ENCODE measurements at regions not wholly inside any gene's neighbourhood (a gene's known extent, or its start where the extent isn't known, plus 50 kb on each side); places are given as distances from the start of the nearest gene placed in this dataset.
"Not testable (repeated sequence)": the region's sequence is repeated elsewhere in the genome, so short reads cannot be mapped to it uniquely, and the experiment has no call there.

DNA sequence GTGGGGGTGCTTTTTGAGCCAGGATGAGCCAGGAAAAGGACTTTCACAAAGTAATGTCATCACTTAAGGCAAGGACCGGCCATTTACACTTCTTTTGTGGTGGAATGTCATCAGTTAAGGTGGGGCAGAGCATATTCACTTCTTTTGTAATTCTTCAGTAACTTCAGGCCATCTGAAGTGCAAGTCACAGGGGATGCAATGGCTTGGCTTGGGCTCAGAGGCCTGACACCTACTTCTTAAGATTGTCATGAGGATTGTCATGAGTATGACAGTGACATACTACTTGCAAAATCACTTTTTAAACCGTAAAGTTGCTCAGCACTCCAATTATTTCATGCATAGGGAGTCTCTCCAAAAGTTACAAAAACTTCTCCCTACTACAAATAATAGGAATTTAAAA lies 114.4 kb upstream of the CACHD1 start:
- TF ChIP-seq, protein P1, sequence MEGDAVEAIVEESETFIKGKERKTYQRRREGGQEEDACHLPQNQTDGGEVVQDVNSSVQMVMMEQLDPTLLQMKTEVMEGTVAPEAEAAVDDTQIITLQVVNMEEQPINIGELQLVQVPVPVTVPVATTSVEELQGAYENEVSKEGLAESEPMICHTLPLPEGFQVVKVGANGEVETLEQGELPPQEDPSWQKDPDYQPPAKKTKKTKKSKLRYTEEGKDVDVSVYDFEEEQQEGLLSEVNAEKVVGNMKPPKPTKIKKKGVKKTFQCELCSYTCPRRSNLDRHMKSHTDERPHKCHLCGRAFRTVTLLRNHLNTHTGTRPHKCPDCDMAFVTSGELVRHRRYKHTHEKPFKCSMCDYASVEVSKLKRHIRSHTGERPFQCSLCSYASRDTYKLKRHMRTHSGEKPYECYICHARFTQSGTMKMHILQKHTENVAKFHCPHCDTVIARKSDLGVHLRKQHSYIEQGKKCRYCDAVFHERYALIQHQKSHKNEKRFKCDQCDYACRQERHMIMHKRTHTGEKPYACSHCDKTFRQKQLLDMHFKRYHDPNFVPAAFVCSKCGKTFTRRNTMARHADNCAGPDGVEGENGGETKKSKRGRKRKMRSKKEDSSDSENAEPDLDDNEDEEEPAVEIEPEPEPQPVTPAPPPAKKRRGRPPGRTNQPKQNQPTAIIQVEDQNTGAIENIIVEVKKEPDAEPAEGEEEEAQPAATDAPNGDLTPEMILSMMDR (IDR thresholded peaks at IDR 0.05; ENCODE audit: insufficient read depth, low read length): not testable (repeated sequence)
- TF ChIP-seq GABPA (IDR thresholded peaks at IDR 0.05; ENCODE audit: low read depth); POLR2AphosphoS5 (IDR thresholded peaks at IDR 0.05; ENCODE audit: low read depth); SPI1 (IDR thresholded peaks at IDR 0.05; ENCODE audit: borderline replicate concordance, low read depth): not testable (repeated sequence)
- TF ChIP-seq, protein P2, sequence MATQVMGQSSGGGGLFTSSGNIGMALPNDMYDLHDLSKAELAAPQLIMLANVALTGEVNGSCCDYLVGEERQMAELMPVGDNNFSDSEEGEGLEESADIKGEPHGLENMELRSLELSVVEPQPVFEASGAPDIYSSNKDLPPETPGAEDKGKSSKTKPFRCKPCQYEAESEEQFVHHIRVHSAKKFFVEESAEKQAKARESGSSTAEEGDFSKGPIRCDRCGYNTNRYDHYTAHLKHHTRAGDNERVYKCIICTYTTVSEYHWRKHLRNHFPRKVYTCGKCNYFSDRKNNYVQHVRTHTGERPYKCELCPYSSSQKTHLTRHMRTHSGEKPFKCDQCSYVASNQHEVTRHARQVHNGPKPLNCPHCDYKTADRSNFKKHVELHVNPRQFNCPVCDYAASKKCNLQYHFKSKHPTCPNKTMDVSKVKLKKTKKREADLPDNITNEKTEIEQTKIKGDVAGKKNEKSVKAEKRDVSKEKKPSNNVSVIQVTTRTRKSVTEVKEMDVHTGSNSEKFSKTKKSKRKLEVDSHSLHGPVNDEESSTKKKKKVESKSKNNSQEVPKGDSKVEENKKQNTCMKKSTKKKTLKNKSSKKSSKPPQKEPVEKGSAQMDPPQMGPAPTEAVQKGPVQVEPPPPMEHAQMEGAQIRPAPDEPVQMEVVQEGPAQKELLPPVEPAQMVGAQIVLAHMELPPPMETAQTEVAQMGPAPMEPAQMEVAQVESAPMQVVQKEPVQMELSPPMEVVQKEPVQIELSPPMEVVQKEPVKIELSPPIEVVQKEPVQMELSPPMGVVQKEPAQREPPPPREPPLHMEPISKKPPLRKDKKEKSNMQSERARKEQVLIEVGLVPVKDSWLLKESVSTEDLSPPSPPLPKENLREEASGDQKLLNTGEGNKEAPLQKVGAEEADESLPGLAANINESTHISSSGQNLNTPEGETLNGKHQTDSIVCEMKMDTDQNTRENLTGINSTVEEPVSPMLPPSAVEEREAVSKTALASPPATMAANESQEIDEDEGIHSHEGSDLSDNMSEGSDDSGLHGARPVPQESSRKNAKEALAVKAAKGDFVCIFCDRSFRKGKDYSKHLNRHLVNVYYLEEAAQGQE (IDR thresholded peaks at IDR 0.05; ENCODE audit: insufficient replicate concordance, low read depth): not testable (repeated sequence)
